ENCODE measurements at regions not wholly inside any gene's neighbourhood (a gene's known extent, or its start where the extent isn't known, plus 50 kb on each side); places are given as distances from the start of the nearest gene placed in this dataset.

DNA sequence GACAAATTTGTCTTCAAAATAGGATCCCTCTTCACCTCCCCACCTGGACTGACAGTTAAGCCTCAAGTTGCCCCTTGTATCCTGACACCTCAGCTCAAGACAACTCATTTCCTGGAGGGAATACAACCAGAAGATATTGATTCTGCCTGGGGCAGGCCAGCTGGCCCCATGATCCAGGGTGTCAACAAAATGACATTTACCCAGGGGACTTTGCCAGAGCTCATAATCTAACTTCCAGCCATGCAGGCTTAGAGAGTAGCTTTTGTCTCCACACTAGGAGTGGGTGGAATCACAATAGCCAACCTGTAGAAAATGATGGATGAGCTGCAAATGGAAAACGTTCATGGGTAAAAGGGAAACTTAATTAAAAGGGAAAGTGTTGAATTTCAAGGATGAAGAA is 220.1 kb upstream of the DPP10 start:
- no peak overlapping the region for H3K27ac ChIP-seq
- ATAC-seq: no peak
- H3K4me2 ChIP-seq: no peak overlapping the region
- POLR2A ChIA-PET: no interaction called here
- CTCF ChIA-PET: no interaction called here
- no peak for DNase-seq (ENCODE audit: low read depth in 1 of 2, low spot score in 1 of 2)
- no peaks in the 10 kb centered on the region for H3K9me3 ChIP-seq
- WGBS (ENCODE audit: missing lambda C conversion rate): 0% methylated on average over 1 of the region's 1 CpG
- H3K4me3 ChIP-seq: no peak overlapping the region
- no peaks in the 10 kb centered on the region for H3K4me1 ChIP-seq
- TF ChIP-seq SREBF2 (IDR thresholded peaks at IDR 0.05): no peak
- TF ChIP-seq, protein P1, sequence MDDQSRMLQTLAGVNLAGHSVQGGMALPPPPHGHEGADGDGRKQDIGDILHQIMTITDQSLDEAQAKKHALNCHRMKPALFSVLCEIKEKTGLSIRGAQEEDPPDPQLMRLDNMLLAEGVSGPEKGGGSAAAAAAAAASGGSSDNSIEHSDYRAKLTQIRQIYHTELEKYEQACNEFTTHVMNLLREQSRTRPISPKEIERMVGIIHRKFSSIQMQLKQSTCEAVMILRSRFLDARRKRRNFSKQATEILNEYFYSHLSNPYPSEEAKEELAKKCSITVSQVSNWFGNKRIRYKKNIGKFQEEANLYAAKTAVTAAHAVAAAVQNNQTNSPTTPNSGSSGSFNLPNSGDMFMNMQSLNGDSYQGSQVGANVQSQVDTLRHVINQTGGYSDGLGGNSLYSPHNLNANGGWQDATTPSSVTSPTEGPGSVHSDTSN (IDR thresholded peaks at IDR 0.05): no peak
- TF ChIP-seq EP300 (IDR thresholded peaks at IDR 0.05): no peak
- TF ChIP-seq RFX5 (IDR thresholded peaks at IDR 0.05): no peak
- no peak for TF ChIP-seq RCOR1 (IDR thresholded peaks at IDR 0.05; ENCODE audit: low read depth, low read length)
- no peak for TF ChIP-seq NFE2L2 (conservative IDR thresholded peaks at IDR 0.05; ENCODE audit: low read length)
- no peak for TF ChIP-seq JUN (IDR thresholded peaks at IDR 0.05)
- TF ChIP-seq HOXB5 (CRISPR knock-in tag; IDR thresholded peaks at IDR 0.05): no peak
- no peak for TF ChIP-seq ZFP36 (IDR thresholded peaks at IDR 0.05; ENCODE audit: borderline replicate concordance, partially characterized antibody)
- TF ChIP-seq ZSCAN20 (CRISPR knock-in tag; IDR thresholded peaks at IDR 0.05): no peak
- no peak for TF ChIP-seq POLR2AphosphoS2 (conservative IDR thresholded peaks at IDR 0.05; ENCODE audit: low read length)
- no peak for TF ChIP-seq KDM1A (IDR thresholded peaks at IDR 0.05; ENCODE audit: low read depth)
- TF ChIP-seq HOXA7 (CRISPR knock-in tag; IDR thresholded peaks at IDR 0.05): no peak
- no peak for TF ChIP-seq FOXS1 (CRISPR knock-in tag; IDR thresholded peaks at IDR 0.05)
- TF ChIP-seq EHF (CRISPR knock-in tag; IDR thresholded peaks at IDR 0.05): no peak
- TF ChIP-seq RARB (CRISPR knock-in tag; IDR thresholded peaks at IDR 0.05): no peak
- no peak for TF ChIP-seq HDAC2 (IDR thresholded peaks at IDR 0.05)
- no peak for TF ChIP-seq CBX8 (IDR thresholded peaks at IDR 0.05)
- TF ChIP-seq SMC3 (IDR thresholded peaks at IDR 0.05): no peak
- no peak for TF ChIP-seq FOSL2 (IDR thresholded peaks at IDR 0.05)
- TF ChIP-seq FOSL2 (CRISPR knock-in tag; IDR thresholded peaks at IDR 0.05): no peak
- FAIRE-seq: no peak

DNA sequence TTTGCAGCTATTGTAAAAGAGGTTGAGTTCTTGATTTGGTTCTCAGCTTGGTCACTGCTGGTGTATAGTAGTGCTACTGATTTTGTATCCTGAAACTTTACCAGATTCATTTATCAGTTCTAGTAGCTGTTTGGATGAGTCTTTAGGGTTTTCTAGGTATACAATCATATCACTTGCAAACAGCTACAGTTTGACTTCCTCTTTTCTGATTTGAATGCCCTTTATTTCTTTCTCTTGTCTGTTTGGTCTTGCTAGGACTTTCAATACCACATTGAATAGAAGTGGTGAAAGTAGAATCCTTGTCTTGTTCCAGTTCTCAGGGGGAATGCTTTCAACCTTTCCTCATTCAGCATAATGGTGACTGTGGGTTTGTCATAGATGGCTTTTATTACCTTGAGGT is 210.5 kb upstream of the DPP10 start:
- DNase-seq (ENCODE audit: low read depth in 1 of 2, low spot score in 1 of 2): no peak
- no peak for ATAC-seq
- no peaks in the 10 kb centered on the region for H3K9me3 ChIP-seq
- CTCF ChIA-PET: no interaction called here
- POLR2A ChIA-PET: no interaction called here
- no peaks in the 10 kb centered on the region for H3K4me1 ChIP-seq
- TF ChIP-seq RFX5 (IDR thresholded peaks at IDR 0.05) (no peak), SREBF2 (IDR thresholded peaks at IDR 0.05) (no peak), CHD4 (IDR thresholded peaks at IDR 0.05; ENCODE audit: borderline replicate concordance) (no peak), KDM5A (IDR thresholded peaks at IDR 0.05) (no peak), HEYL (CRISPR knock-in tag; IDR thresholded peaks at IDR 0.05) (no peak), CEBPB (IDR thresholded peaks at IDR 0.05) (no peak), KDM1A (IDR thresholded peaks at IDR 0.05; ENCODE audit: low read depth) (no peak), JUN (IDR thresholded peaks at IDR 0.05) (no peak), HOXB5 (CRISPR knock-in tag; IDR thresholded peaks at IDR 0.05) (no peak), SMC3 (IDR thresholded peaks at IDR 0.05) (no peak), HOXB13 (CRISPR knock-in tag; IDR thresholded peaks at IDR 0.05; ENCODE audit: low read depth) (no peak)
- TF ChIP-seq, protein P2, sequence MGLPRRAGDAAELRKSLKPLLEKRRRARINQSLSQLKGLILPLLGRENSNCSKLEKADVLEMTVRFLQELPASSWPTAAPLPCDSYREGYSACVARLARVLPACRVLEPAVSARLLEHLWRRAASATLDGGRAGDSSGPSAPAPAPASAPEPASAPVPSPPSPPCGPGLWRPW (IDR thresholded peaks at IDR 0.05): no peak
- TF ChIP-seq, protein P3, sequence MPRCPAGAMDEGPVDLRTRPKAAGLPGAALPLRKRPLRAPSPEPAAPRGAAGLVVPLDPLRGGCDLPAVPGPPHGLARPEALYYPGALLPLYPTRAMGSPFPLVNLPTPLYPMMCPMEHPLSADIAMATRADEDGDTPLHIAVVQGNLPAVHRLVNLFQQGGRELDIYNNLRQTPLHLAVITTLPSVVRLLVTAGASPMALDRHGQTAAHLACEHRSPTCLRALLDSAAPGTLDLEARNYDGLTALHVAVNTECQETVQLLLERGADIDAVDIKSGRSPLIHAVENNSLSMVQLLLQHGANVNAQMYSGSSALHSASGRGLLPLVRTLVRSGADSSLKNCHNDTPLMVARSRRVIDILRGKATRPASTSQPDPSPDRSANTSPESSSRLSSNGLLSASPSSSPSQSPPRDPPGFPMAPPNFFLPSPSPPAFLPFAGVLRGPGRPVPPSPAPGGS (IDR thresholded peaks at IDR 0.05): no peak
- TF ChIP-seq, protein P4, sequence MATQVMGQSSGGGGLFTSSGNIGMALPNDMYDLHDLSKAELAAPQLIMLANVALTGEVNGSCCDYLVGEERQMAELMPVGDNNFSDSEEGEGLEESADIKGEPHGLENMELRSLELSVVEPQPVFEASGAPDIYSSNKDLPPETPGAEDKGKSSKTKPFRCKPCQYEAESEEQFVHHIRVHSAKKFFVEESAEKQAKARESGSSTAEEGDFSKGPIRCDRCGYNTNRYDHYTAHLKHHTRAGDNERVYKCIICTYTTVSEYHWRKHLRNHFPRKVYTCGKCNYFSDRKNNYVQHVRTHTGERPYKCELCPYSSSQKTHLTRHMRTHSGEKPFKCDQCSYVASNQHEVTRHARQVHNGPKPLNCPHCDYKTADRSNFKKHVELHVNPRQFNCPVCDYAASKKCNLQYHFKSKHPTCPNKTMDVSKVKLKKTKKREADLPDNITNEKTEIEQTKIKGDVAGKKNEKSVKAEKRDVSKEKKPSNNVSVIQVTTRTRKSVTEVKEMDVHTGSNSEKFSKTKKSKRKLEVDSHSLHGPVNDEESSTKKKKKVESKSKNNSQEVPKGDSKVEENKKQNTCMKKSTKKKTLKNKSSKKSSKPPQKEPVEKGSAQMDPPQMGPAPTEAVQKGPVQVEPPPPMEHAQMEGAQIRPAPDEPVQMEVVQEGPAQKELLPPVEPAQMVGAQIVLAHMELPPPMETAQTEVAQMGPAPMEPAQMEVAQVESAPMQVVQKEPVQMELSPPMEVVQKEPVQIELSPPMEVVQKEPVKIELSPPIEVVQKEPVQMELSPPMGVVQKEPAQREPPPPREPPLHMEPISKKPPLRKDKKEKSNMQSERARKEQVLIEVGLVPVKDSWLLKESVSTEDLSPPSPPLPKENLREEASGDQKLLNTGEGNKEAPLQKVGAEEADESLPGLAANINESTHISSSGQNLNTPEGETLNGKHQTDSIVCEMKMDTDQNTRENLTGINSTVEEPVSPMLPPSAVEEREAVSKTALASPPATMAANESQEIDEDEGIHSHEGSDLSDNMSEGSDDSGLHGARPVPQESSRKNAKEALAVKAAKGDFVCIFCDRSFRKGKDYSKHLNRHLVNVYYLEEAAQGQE (IDR thresholded peaks at IDR 0.05): no peak
- TF ChIP-seq, protein P5, sequence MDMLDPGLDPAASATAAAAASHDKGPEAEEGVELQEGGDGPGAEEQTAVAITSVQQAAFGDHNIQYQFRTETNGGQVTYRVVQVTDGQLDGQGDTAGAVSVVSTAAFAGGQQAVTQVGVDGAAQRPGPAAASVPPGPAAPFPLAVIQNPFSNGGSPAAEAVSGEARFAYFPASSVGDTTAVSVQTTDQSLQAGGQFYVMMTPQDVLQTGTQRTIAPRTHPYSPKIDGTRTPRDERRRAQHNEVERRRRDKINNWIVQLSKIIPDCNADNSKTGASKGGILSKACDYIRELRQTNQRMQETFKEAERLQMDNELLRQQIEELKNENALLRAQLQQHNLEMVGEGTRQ (IDR thresholded peaks at IDR 0.05): no peak
- TF ChIP-seq, protein P6, sequence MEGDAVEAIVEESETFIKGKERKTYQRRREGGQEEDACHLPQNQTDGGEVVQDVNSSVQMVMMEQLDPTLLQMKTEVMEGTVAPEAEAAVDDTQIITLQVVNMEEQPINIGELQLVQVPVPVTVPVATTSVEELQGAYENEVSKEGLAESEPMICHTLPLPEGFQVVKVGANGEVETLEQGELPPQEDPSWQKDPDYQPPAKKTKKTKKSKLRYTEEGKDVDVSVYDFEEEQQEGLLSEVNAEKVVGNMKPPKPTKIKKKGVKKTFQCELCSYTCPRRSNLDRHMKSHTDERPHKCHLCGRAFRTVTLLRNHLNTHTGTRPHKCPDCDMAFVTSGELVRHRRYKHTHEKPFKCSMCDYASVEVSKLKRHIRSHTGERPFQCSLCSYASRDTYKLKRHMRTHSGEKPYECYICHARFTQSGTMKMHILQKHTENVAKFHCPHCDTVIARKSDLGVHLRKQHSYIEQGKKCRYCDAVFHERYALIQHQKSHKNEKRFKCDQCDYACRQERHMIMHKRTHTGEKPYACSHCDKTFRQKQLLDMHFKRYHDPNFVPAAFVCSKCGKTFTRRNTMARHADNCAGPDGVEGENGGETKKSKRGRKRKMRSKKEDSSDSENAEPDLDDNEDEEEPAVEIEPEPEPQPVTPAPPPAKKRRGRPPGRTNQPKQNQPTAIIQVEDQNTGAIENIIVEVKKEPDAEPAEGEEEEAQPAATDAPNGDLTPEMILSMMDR (IDR thresholded peaks at IDR 0.05): no peak
- TF ChIP-seq, protein P7, sequence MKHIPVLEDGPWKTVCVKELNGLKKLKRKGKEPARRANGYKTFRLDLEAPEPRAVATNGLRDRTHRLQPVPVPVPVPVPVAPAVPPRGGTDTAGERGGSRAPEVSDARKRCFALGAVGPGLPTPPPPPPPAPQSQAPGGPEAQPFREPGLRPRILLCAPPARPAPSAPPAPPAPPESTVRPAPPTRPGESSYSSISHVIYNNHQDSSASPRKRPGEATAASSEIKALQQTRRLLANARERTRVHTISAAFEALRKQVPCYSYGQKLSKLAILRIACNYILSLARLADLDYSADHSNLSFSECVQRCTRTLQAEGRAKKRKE (CRISPR knock-in tag; IDR thresholded peaks at IDR 0.05; ENCODE audit: low read depth): no peak
- no peak overlapping the region for H3K27ac ChIP-seq
- no peak overlapping the region for H3K4me3 ChIP-seq
- H3K4me2 ChIP-seq: no peak overlapping the region
- no peak for FAIRE-seq

All from A549 (cell line).